GM12864 (cell line): ENCODE measurements at regions not wholly inside any gene's neighbourhood (a gene's known extent, or its start where the extent isn't known, plus 50 kb on each side); places are given as distances from the start of the nearest gene placed in this dataset.

Source experiments
- DNase-seq: peaks from one replicate; pipeline ENCODE4 v3.0.0-alpha.2; 2011; ENCODE audit warnings: low read depth
- H3K4me3 ChIP-seq: 2 replicates; pipeline ENCODE4 v1.5.1; 2011; ENCODE audit warnings: mild to moderate bottlenecking, low read depth, low read length, control low read depth
- TF ChIP-seq, protein P1 (sequence below): IDR thresholded peaks from 2 replicates; pipeline ENCODE4 v1.5.1; 2011; ENCODE audit warnings: low read depth, mild to moderate bottlenecking, moderate library complexity, low read length, control low read depth, inconsistent platforms; ENCODE audit errors: missing control alignments

DNA sequence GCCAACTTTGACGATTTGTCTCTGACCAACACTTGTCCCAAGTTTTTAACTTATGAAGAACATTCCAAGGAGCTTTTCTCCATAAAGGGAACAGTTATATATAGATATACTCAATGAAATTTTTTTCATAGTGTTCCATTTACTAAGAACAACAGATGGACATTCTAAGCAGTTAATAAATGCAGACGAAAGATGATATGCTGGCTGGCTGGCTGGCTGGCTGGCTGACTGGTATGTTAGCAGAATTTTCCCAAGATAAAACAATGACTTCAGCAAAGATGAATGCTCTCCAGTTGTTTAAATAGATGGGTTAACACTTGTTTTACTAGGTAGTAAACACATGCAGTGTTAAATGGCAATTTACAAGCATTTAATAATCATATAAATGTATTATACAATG lies 62.2 kb downstream of the SPANXN3 start:
- TF ChIP-seq, protein P1, sequence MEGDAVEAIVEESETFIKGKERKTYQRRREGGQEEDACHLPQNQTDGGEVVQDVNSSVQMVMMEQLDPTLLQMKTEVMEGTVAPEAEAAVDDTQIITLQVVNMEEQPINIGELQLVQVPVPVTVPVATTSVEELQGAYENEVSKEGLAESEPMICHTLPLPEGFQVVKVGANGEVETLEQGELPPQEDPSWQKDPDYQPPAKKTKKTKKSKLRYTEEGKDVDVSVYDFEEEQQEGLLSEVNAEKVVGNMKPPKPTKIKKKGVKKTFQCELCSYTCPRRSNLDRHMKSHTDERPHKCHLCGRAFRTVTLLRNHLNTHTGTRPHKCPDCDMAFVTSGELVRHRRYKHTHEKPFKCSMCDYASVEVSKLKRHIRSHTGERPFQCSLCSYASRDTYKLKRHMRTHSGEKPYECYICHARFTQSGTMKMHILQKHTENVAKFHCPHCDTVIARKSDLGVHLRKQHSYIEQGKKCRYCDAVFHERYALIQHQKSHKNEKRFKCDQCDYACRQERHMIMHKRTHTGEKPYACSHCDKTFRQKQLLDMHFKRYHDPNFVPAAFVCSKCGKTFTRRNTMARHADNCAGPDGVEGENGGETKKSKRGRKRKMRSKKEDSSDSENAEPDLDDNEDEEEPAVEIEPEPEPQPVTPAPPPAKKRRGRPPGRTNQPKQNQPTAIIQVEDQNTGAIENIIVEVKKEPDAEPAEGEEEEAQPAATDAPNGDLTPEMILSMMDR = no peak
- DNase-seq = no peak
- no peak overlapping the region for H3K4me3 ChIP-seq

DNA sequence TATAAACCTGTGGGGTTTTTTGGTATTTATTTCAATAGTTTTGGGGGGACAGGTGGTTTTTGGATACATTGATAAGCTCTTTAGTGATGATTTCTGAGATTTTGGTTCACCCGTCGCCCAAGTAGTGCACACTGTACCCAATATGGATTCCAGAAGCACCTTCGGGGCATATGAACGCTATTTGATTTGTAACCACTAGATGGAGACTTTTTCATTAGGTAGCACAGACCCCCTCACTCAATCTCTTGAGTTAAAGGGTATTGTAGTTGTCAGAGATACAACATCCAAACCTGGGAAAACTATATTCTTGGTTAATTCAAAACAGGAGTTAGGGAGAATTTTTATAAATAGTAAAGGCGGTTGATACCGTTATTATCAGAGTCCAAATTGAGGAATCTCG lies 79.8 kb downstream of the SPANXN3 start:
- TF ChIP-seq, protein P1 = peak; percentile 8
- no peak overlapping the region for H3K4me3 ChIP-seq
- DNase-seq = no peak

DNA sequence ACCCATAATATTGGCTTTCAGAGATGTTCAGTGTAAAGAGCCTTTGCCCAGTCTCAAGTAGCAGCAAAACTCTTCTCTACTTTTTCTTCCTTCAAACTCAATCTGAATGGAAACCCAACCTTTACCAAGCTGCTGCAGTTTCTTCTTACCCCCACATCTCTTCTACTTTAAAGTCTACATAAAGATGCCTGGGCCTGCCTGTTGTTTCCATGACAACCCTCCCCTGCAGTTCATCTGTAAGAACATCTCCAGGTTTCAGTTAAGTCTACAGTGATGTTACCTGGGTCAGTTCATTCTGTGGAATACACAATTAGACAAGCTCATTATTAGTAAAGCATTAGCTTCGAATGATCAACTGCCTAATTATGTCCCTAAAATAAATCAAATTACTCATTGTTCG lies 81.4 kb downstream of the SPANXN3 start:
- TF ChIP-seq, protein P1 = no peak
- no peak overlapping the region for H3K4me3 ChIP-seq
- DNase-seq = no peak

DNA sequence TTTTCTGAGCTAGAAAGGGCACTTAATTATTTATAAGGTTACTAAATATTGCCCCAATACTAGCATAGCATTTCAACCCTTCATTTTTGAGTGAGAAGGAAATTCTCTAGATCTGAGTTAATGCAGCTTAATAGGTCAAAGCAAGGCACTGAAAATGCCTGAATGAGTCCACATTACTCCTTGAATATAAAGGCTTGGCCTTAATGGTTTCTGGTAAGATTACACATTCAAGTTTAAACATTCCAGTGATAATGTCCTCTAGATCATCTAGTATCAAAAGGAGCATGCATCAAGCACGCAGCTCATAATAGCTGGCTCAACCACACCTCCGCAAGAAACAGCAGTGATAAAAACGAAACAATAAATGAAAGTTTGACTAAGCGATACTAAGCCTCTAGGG lies 87.5 kb downstream of the SPANXN3 start:
- DNase-seq = no peak
- TF ChIP-seq, protein P1 = no peak

DNA sequence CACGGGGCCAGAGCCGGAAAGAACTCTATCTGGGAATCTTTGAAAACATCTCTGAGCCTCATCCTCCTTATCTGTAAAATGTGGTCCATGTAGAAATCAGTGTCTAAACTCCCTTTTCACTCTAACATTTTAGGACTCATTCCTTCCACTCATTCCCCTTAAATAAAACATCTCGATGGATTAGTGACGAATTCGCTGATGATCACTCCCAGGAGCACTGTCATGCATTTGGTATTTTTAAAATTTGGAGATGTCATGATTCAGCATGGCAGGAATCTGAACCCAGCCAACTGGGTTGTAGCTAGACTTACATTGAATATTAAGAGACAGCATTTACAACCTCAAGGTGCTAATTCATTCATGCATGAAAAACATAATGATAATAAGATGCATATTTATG lies 88.1 kb downstream of the SPANXN3 start:
- TF ChIP-seq, protein P1 = no peak
- no peak for DNase-seq
- no peak overlapping the region for H3K4me3 ChIP-seq

More for the DNA sequence above, 87.5 kb downstream of the SPANXN3 start:
- no peak overlapping the region for H3K4me3 ChIP-seq

DNA sequence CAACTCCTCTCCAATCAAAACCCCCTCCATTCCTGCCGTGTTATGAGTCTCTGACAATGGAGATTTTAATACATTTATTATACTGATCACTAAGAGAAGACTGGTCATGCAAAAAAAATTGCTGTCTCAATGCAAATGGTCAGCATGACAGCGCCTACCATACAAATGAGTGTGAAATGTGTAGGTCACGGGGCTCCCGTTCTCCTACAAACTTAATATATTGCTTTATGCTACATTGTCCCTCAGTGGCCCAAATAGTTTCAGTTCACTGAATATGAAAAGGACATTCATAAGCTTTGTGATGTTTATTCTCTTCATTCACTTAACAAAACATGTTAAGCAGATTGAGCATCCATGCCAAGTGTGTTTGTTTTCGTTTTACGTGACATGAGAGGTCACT lies 116.1 kb downstream of the SPANXN3 start:
- TF ChIP-seq, protein P1 = no peak
- no peak overlapping the region for H3K4me3 ChIP-seq
- no peak for DNase-seq

DNA sequence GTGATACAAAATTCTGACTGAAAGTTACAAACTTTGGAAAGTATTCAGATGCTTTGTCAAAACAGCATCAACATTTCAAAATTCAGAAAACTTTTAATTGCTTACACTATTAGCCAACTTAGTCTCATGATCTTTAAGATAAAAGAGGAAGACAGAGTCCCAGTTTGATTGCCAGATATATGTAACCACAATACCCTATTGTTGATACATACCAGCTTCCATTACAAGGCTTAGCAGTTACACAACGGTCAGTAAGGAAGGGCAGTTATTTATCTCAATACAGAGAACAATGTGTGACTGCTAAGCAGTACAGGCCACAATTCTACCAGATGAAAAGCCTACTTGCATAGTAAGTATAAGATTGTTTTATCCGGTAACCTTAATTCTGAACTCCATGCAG lies 138.4 kb downstream of the SPANXN3 start:
- H3K4me3 ChIP-seq = no peak overlapping the region
- TF ChIP-seq, protein P1 = no peak
- DNase-seq = no peak
